ENCODE measurements at regions not wholly inside any gene's neighbourhood (a gene's known extent, or its start where the extent isn't known, plus 50 kb on each side); places are given as distances from the start of the nearest gene placed in this dataset.

GRCh38 chr15:39435244-39435643, 145.6 kb upstream of the THBS1 start:
- POLR2A ChIA-PET: interaction anchor here (0.8 kb wide), 1 partner anchor 145 kb away, joined by 4 read pairs; the partner anchor contains the start of gene THBS1
- Histone ChIP-seq H3K4me3 (ENCODE audit: low read depth, low read length) (no peak overlapping the region), H3K27me3 (ENCODE audit: control insufficient read depth, insufficient read depth, low read length) (no peaks in the 10 kb centered on the region), H3K9me3 (ENCODE audit: control insufficient read depth, insufficient read depth, low read length) (no peaks in the 10 kb centered on the region), H3K27ac (ENCODE audit: low read depth, low read length) (no peak overlapping the region)
- DNase-seq (ENCODE audit: low read depth, low spot score): no peak
- no peak for TF ChIP-seq CTCF (IDR thresholded peaks at IDR 0.05; ENCODE audit: low read depth, low read length)
- CTCF ChIA-PET: no interaction called here

- H3K27ac ChIP-seq (ENCODE audit: low read depth, low read length): no peak overlapping the region
- no peaks in the 10 kb centered on the region for H3K27me3 ChIP-seq (ENCODE audit: control insufficient read depth, insufficient read depth, low read length)
- no peak overlapping the region for H3K4me3 ChIP-seq (ENCODE audit: low read depth, low read length)
- TF ChIP-seq CTCF (IDR thresholded peaks at IDR 0.05; ENCODE audit: low read depth, low read length): no peak
- DNase-seq (ENCODE audit: low read depth, low spot score): no peak
- no peaks in the 10 kb centered on the region for H3K9me3 ChIP-seq (ENCODE audit: control insufficient read depth, insufficient read depth, low read length)
- ChIA-PET CTCF (no interaction called here), POLR2A (no interaction called here)
These were observed 142.6 kb upstream of the THBS1 start for GRCh38 chr15:39438260-39438659.

- CTCF ChIA-PET: no interaction called here
- H3K27ac ChIP-seq (ENCODE audit: low read depth, low read length): no peak overlapping the region
- TF ChIP-seq CTCF (IDR thresholded peaks at IDR 0.05; ENCODE audit: low read depth, low read length): 0 out of 2 replicates have a peak, but pooled peaks have one; percentile 2
- POLR2A ChIA-PET: no interaction called here
- DNase-seq (ENCODE audit: low read depth, low spot score): no peak
- no peaks in the 10 kb centered on the region for H3K27me3 ChIP-seq (ENCODE audit: control insufficient read depth, insufficient read depth, low read length)
- no peaks in the 10 kb centered on the region for H3K9me3 ChIP-seq (ENCODE audit: control insufficient read depth, insufficient read depth, low read length)
- no peak overlapping the region for H3K4me3 ChIP-seq (ENCODE audit: low read depth, low read length)
These were observed 141.9 kb upstream of the THBS1 start for GRCh38 chr15:39438799-39439592.

GRCh38 chr15:39442898-39443297, 138.0 kb upstream of the THBS1 start:
- CTCF ChIA-PET: no interaction called here

More at GRCh38 chr15:39442898-39443297, 138.0 kb upstream of the THBS1 start:
- TF ChIP-seq CTCF (IDR thresholded peaks at IDR 0.05; ENCODE audit: low read depth, low read length): no peak
- no peaks in the 10 kb centered on the region for H3K27me3 ChIP-seq (ENCODE audit: control insufficient read depth, insufficient read depth, low read length)
- no peaks in the 10 kb centered on the region for H3K9me3 ChIP-seq (ENCODE audit: control insufficient read depth, insufficient read depth, low read length)
- no peak overlapping the region for H3K27ac ChIP-seq (ENCODE audit: low read depth, low read length)
- POLR2A ChIA-PET: no interaction called here
- DNase-seq (ENCODE audit: low read depth, low spot score): no peak
- no peak overlapping the region for H3K4me3 ChIP-seq (ENCODE audit: low read depth, low read length)
